CD1c-positive myeloid dendritic cell (primary cell): ENCODE measurements at regions not wholly inside any gene's neighbourhood (a gene's known extent, or its start where the extent isn't known, plus 50 kb on each side); places are given as distances from the start of the nearest gene placed in this dataset.
"Not testable (repeated sequence)": the region's sequence is repeated elsewhere in the genome, so short reads cannot be mapped to it uniquely, and the experiment has no call there.

ENCODE experiments used
- DNase-seq: peaks from one replicate; pipeline ENCODE4 v3.0.0-alpha.2; 2016; ENCODE audit errors: extremely low spot score

DNA sequence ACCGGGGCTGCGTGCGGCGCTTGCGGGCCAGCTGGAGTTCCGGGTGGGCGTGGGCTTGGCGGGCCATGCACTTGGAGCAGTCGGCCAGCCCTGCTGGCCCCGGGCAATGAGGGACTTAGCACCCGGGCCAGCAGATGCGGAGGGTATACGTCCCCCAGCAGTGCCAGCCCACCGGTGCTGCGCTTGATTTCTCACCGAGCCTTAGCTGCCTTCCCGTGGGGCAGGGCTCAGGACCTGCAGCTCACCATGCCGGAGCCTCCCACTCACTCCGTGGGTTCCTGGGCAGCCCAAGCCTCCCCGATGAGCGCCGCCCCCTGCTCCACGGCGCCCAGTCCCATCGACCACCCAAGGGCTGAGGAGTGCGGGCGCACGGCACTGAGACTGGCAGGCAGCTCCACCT is 51.4 kb upstream of the INPP4B start:
- DNase-seq = not testable (repeated sequence)

GRCh38 chr4:142900622-142901021 is 54.5 kb upstream of the INPP4B start:
- no peak for DNase-seq

DNA sequence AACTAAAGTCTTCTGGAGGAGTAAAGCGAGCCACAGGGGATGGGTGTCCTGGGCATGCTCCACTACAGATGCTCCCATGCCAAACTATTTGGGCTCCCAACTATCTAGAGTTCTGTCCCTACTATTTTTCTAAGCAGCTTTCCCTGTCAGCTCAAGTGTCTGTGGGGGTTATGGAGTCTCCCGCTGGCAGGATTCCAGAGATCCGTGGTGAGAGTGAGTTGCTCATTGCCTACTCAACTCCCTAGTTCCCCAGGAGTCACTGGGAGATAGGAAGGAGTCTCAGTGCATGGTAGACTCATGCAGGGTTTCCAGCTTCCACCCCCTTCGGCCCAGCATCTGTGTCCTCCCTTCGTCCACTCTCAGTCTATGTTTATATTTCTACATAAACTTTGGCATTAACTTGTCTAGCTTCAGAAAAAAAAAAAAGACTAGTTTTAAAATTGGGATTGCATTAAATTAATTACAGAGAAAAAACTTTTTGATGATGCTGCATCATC is 55.1 kb upstream of the INPP4B start:
- DNase-seq = no peak

- DNase-seq = not testable (repeated sequence)
Measured at GRCh38 chr4:142903617-142904016, 57.5 kb upstream of the INPP4B start.

- no peak for DNase-seq
Measured at GRCh38 chr4:142909908-142910307, 63.8 kb upstream of the INPP4B start.

- DNase-seq = no peak
Measured at GRCh38 chr4:142913034-142913433, 66.9 kb upstream of the INPP4B start.

DNA sequence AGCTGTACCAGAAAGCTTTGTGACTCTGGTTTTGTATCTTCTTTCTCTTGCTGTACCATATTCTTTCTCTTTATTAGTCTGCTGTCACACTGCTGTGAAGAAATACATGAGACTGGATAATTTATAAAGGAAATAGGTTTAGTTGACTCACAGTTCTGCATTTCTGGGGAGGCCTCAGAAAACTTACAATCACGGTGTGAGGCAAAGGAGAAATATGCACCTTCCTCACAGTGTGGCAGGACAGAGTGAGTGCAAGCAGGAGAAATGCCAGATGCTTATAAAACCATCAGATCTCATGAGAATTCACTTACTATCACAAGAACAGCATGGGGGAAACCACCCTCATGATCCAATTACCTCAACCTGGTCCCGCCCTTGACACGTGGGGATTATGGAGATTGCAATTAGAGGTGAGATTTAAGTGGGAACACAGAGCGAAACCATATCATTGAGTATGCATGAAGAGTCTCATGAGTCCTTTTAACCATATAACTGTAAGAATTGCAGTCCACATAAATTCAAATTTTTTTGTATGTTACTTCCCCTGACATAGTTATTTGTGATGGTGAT is 67.4 kb upstream of the INPP4B start:
- no peak for DNase-seq

GRCh38 chr4:142917678-142918077 is 71.6 kb upstream of the INPP4B start:
- DNase-seq = no peak

DNA sequence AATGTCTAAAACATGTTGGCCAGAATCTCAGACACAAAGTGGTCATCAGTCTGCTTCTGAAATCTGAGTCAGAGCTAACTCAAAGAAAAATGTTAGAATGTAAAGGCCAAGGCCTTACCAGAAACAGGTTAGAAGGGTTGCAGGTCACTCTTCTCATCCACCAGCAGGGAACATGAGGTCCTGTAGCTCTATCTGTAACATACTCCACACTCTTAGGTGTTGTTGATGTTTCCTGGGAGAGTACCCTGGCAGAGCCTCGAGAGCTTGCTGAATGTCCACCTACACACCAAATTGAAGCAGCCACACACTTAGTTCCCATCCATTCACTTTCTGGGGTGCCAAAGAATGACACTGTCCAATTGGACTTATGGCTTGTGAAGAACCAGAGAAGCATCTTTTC is 76.6 kb upstream of the INPP4B start:
- DNase-seq = no peak

GRCh38 chr4:142923619-142924018 is 77.5 kb upstream of the INPP4B start:
- DNase-seq = no peak

DNA sequence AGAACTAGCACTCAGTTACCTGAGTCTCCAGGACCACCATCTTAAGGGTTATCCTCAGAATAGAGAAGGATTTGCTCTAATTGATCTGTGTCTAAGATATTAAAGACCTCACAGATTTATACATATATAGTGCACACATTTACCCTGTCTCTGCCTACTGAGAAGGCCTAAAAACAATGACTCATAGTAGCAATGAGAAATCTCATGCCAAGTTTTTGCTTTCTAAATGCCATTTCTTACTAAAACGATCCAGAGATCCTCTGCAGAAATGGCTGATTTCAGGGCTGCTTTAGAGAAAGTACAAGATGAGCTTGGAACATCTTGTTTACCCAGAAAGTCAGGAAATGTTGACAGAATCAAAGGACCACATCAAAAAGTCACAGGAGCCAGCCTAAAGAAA is 79.1 kb upstream of the INPP4B start:
- DNase-seq = no peak

DNA sequence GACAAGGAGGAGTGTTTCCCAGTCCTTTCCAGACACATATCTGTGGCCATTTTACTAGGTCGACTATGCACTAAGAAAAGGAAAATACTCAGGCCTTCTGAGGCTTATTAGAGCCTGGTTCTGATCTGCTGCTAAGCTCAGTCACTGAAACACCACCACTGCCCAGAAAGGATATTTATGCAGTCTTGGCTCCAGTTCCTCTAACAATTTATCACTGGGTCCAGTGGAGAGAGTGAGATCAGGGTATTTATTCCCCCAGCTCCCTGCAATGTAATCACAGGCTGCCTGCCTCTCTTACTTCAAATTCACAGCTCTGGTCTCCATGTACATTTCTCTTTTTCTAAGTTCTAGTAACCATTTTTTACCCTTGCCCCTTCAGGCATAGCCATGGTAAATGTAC is 81.6 kb upstream of the INPP4B start:
- DNase-seq = no peak

DNA sequence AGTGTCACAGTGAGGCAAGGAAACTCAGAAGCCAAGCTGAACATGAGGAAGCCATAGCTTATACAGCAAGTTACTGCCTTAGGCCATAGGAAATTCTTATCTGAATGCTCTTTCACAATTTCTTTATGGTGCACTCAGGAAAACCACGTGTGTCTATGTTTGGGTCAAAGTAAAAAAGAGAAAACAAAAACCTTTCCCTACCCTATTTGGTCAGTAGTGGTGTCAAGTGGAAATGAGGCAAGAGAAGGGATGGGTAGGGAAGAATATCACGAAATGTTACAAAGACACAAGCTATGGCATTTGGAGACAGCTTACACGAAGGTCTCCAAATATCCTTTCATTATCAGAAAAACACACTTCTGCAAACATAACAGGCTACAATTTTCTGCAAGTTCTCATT is 83.4 kb upstream of the INPP4B start:
- no peak for DNase-seq

DNA sequence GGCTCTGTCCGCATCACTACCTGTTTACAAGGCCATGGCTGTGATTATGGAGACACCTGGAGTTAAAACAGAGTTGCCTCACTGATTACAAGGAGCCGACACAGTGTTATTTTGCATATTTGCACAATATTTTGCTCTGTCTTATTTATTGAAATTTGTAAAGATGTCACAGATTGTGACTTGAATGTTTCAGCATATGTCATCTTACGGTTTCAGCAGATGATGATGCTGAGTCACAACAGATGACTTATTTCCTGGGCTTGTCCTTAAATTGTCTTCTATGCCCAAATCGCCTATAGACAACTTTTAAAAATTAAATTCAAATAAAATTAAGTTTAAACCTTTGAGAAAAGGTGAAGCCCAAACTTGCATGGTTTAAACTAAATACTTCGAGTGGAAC is 87.1 kb upstream of the INPP4B start:
- no peak for DNase-seq

DNA sequence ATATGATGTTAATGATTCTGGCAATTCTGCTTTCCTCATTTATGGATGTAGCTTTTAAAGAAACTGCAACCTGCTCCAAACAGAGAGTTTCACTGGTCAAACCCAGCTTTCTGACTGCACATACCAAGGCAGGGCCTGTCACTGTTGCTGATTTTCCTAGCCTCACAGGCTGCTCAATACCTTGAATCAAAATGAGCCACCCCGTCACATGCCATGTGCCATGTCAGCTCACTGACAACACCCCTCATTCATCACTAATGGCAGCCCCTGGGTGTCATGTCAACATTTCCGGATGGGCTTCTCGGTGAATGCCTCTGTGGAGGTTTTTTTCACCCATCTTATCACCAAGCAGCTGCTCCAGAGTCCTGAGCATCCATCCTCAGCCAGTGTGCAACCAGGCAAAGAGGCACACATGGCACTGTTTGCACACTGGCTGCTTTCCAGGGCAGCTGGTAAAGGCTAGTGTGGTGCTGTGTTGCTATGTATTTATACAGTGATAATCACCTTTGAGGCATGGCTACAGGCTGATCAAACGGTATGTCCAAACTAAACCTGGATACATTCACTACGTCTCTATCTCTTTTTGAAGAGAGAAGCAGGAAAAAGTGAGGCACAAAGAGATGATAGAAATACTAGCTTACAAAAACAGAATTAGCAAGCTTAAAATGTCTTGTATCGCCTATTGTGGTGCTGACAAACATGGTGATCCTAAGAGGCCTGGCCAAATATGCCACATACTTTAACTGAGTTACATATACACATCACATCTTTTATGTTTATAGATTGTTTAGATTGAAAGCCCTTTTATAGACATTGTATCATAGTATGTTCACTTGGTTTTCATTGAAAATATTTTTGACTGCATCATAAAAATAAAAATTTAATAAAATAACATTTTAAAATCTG is 94.6 kb upstream of the INPP4B start:
- no peak for DNase-seq

GRCh38 chr4:142944565-142944964 is 98.5 kb upstream of the INPP4B start:
- no peak for DNase-seq

GRCh38 chr4:142952821-142953580 is 106.9 kb upstream of the INPP4B start:
- DNase-seq = no peak

DNA sequence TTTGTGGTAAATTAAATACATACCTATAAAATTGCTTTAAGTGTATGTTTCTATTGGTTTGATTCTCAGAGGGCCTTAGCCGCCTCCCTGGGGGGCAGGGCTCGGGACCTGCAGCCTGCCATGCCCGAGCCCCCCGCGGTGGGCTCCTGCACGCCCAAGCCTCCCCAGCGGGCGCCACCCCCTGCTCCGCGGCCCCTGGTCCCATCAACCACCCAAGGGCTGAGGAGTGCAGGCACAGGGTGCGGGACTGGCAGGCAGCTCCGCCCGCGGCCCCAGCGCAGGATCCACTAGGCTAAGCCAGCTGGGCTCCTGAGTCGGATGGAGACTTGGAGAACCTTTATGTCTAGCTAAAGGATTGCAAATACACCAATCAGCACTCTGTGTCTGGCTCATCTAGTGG is 108.3 kb upstream of the INPP4B start:
- no peak for DNase-seq

GRCh38 chr4:142955501-142955900 is 109.4 kb upstream of the INPP4B start:
- no peak for DNase-seq

DNA sequence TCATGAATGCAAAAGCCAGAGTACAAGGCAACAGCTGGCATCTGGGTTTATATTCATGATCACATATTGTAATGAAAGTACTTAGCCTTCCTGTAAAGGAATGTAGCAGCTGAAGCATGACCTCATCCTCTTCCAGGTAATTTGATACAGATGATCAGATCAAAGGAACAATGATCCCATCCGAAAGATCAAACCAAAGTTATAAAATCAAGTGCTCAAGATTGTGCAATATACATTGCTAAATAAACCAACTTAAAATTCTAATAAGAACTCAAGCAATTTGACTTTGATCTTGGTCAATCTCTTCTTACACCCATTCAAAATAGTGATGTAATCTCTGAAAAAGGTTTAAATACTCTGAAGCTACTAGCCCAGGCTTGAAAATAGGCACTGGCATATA is 113.1 kb upstream of the INPP4B start:
- DNase-seq = no peak

DNA sequence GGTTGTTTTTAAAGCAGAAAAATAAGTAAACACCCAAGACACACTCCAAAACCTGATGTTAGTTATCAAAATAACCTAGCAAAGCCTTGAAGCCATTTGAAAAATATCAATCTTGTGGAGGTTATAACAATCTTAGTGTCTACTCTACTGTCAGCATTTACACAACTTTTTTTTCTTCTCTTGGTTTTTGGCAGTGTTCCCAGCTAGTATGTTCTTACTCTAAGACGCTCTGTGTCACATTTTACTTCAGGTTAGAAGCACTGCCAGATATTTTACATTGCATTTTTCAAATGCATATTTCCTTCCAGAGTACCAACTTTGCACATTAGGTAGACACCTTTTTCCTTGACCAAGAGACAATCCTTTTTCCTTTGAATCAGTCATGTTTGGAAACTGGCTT is 114.0 kb upstream of the INPP4B start:
- DNase-seq = no peak

- DNase-seq = peak; percentile 56
Measured at GRCh38 chr4:142960867-142961644, 115.0 kb upstream of the INPP4B start.
